C1 segment of cervical spinal cord (tissue), 14 donors: ENCODE measurements at regions not wholly inside any gene's neighbourhood (a gene's known extent, or its start where the extent isn't known, plus 50 kb on each side); places are given as distances from the start of the nearest gene placed in this dataset.
"Not testable (repeated sequence)": the region's sequence is repeated elsewhere in the genome, so short reads cannot be mapped to it uniquely, and the experiment has no call there.

Experiments
- DNase-seq, 14 donors: peaks; one replicate each; lab custom pipeline; 2025; lab: John Stamatoyannopoulos, UW

GRCh38 chr1:14259191-14259757, 339.2 kb upstream of the KAZN start:
- peak; percentile 7 to 94 (median 85) for DNase-seq

DNA sequence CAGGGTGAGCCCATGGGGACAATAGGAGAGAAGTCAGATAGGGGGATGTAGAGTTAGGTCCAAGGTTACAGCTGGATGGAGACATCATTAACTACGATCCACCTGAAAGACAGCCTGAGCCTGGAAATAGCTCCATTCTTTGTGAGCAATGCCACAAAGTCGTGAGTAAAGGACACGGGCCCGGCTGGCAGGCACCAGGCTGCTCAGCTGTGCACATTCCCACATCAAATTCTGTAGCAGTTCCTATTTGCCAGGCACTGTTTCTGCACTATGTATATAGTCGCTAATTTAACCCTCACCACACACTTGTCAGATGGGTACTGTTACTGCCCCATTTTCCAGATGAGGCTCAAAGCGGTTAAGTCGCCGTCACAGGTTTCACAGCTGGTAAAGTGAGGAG, 338.0 kb upstream of the KAZN start:
- no peak for DNase-seq

DNA sequence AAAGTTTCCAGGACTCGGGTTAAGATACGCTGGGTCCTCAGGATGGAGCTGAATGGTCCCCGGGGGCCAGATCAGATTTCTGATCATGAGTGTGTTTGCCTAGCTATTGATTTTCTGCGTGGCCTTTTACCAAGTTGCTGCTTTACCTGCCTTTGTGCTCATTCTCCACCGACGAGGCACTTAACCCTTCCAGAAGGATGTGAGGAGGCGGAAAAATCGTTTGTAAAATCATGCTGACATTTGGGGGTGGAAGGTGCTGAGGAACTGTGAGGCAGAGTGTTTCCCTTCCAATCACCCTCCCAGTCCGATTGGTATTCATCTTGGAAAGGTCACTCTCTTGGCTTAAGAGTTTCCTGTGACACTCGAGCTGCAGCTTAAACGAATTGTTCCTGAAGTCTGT, 337.1 kb upstream of the KAZN start:
- DNase-seq = no peak

GRCh38 chr1:14262637-14263036, 335.8 kb upstream of the KAZN start:
- DNase-seq = no peak

GRCh38 chr1:14263225-14263624, 335.3 kb upstream of the KAZN start:
- DNase-seq = no peak

DNA sequence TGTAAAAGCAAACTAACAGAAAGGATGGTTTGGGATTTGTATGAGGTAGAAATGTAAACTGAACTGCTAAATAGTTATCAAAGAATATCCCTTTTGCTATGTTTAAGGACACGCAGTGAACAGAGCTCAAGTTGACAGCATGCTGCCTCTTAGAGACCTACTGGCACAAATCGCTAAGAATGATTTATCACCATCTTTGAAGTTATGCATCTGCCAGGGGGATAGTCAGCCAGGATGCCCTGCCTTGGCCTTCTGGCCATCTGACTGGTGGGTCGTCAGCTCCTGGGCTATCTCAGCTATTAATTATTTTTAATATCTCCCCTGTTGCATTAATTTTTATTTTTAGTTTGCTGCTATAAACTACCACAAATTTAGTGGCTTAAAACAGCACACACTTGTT, 334.8 kb upstream of the KAZN start:
- DNase-seq = no peak

DNA sequence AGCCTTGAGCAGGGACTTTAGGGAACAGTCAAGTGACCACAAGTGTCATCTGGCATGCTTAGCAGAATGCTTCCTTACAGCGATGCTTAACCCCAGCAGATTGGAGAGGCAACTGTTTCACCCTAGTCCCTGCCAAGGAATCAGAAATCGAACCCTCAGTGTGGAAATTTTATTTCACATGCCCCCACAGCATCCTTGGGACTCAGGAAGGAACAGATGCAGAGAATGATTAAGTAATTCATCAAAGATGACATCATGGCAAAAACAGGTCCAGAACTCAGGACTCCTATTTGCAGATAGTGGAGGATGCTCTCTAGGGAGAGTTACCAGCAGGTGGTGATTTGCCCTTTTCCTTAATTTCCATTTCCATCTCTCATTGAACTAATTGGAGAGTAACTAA, 333.0 kb upstream of the KAZN start:
- DNase-seq = no peak

DNA sequence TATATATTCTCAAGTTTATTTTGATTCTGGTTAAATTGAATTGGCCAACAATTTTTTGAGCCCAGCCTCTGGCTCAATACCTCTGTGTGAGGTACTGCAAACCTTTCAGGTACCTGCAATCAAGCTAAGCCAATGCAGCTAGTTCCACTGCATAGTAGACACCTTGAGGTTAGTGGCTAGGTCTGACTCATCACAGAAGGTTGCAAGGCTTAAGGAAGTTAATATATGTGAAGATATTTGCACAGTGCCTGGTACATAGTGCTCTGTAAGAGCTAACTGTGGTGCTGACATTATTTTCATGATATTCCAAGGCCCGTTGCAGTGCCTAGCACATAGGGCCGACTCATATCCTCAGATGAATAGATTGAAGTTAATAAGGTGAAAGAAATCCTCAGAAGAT, 330.5 kb upstream of the KAZN start:
- no peak for DNase-seq

DNA sequence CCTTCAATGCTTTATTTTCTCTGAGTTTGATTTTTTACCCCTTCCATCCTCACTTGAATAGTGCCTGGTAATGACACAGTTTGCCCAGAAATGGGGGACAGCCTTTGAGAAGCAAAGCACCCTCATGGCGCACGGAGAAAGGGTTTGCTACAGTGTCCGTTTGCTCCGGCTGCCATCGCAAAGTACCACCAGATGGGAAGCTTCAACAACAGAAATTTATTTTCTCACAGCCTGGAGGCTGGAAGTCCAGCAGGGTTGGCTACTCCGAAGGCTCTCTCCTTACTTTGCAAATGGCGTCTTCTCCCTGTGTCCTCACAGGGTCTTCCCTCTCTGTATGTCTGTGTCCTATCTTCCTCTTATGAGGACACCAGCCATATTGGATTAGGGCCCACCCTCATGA, 327.7 kb upstream of the KAZN start:
- DNase-seq = no peak

DNA sequence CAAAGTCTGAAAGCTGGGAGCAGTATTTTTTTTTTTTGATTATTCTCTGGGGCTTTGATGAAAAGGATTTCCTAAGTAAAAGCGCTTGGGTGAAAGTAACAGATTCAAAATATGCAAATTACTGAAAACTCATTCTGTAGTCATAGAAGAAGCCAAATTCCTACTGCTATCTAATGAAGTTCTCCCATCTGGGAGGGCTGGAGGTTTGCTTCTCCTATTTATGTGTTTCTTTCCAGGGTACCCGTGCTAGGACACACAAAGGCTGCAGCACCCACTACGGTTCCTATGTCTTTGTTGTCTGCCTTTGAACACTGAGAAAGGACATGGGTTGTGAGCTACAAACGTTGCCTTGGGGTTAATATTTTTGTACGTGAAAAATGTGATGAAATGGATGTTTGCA, 324.7 kb upstream of the KAZN start:
- DNase-seq = no peak

DNA sequence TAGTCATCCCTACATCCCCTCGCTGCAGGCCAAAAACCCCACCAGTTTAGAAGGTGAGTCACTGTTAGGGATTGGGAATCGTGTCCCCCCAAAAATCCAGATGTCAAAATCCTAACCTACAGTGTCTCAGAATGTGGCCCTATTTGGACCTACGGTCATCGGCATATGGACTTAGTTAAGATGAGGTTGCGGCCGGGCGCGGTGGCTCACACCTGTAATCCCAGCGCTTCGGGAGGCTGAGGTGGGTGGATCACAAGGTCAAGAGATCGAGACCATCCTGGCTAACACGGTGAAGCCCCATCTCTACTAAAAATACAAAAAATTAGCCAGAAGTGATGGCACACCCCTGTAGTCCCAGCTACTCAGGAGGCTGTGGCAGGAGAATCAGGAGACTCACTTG, 318.6 kb upstream of the KAZN start:
- DNase-seq = not testable (repeated sequence)

DNA sequence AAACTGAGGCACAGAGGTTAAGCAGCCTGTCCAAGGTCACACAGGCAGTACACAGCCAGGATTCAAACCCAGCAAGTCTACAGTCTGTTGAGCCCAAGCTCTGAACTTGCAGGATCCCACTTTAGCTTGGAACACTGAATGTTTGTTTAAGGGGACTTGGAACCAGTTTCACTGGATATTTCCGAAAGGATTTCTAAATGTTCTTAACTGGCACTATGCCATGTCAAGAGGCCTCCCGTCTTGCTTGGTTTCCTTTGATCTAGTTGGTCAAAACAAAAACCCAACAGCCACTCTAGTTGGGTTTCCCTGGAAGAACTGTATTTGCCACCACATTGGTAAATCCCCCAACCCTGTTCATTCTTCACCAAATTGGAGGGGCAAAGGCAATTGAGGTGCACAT, 317.6 kb upstream of the KAZN start:
- no peak for DNase-seq

GRCh38 chr1:14281412-14281811, 317.1 kb upstream of the KAZN start:
- no peak for DNase-seq

DNA sequence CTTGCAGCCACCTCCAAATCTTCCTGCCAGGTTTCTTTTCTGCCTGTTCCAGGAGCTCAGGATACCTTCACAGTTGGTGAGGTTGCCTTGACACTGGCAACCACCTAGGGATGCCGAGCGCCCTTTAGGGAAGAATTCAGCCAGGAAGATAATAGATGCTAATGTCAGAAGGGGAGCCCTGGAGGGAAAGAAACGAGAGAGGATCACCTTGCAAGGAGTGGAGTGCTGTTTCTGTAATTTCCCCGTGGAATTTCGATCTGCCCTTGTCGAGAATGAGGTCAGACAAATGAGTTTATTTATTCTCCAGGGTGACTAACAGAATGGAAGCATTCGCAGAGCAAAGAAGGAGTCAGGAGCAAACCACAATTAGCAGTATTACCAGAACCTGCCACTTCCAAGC, 315.8 kb upstream of the KAZN start:
- peak in 3 of 14 donors; percentile 4 to 54 (median 22) for DNase-seq

DNA sequence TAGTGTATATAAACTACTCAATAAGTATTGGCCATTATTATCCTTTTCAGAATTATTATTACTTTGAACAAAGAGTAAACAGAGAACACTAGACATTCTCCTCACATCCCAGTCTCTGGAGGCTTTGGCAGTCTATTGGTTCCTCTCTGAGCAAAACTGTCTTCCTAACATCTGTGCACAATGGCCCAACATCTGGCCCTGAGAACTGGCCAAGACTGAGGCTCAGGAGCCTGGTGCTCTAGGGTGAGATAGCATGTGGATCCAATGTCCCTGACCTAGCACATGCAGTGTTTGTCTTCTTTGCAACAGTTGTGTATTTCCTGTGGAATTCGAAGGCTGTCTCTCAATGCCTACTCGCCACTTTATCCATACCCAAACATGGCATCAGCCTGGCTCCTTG, 313.2 kb upstream of the KAZN start:
- DNase-seq = no peak

DNA sequence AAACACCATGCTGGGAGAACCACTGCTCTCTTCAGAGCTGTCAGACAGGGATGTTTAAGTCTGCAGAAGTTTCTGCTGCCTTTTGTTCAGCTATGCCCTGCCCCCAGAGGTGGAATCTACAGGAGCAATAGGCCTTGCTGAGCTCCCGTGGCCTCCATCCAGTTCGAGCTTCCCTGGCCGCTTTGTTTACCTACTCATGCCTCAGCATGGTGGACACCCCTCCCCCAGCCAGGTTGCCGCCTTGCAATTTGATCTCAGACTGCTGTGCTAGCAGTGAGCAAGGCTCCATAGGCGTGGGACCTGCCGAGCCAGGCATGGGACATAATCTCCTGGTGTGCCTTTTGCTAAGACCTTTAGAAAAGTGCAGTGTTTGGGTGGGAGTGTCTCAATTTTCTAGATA, 307.3 kb upstream of the KAZN start:
- DNase-seq = not testable (repeated sequence)

DNA sequence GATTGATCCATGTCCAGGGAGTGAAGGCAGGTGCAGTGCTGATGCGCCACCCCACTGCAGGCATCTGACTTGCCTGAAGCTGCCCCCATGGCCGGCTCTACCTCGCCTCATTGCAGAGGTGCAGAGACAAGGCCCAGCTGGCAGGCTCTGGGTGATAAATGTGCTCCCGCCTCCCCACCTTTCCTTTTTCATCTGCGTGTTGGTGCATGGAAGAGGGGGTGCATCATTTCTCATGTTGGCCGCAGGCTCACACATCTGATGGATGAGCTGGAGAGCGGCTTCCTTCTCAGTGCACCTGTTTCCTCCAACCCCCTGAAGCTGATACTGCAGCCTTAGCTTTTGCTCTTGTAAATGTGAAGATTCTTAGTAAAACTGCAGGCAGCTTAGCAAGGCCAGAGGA, 306.0 kb upstream of the KAZN start:
- no peak for DNase-seq

- DNase-seq = no peak
Observed at GRCh38 chr1:14294006-14294405, 304.5 kb upstream of the KAZN start.

- DNase-seq = no peak
Observed at GRCh38 chr1:14294860-14295536, 303.5 kb upstream of the KAZN start.

DNA sequence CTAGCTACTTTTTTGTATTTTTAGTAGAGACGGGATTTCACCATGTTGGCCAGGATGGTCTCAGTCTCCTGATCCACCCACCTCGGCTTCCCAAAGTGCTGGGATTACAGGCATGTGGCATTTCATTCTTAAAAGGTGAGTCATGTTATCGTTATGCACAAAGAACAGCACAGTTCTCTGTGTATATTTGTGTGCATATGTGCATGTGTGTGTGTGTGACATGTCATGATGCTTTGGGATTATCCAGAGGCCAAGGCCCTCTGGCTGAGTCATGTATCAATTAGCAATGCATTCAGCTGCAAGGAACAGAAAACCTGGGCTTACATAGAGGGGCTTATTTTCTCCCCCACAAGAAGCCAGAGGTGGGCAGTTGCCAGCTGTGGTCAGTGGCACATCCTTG, 301.7 kb upstream of the KAZN start:
- DNase-seq = no peak

DNA sequence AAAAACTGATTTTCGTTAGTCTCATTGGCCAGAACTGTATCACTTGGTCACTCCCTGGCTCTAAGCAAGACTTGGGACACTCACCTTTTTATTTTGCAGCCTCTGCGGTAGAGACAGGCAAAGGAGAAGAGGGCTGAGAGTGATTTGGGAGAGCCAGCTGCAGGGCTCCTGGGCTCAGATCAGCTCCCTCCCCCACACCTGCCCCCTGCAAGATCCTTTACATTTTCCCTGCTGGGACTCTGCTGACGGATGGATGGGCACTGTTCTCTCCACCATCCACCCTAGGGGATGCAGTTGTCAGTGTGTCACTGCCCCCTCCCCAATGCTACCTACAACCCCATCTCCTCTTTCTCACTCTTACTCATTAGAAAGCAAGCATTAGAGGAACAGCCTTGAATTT, 301.1 kb upstream of the KAZN start:
- no peak for DNase-seq

DNA sequence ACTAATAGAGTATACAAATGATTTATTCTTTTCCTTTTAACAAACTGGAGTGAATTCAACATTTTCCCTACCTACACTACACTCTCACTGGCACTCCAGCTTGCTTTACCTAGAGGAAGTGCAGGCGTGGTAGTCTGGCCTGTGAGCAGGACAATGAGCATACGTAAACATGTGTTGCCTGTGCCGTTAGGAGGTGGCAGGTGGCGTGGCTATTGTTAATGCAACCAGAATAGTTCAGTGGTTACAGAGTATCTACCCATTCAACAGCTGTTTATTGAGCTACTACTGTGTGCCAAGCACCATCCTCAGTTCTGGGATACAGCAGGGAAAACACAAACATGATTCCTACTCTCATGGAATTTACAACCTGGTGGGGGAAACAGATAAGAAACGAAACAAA, 299.7 kb upstream of the KAZN start:
- no peak for DNase-seq

GRCh38 chr1:14300991-14301703, 297.3 kb upstream of the KAZN start:
- DNase-seq = peak in 1 of 14 donors; percentile 39
